Transverse colon (tissue), 4 donors: ENCODE measurements at regions not wholly inside any gene's neighbourhood (a gene's known extent, or its start where the extent isn't known, plus 50 kb on each side); places are given as distances from the start of the nearest gene placed in this dataset.

Source experiments
- DNase-seq: peaks from one replicate; pipeline ENCODE4 v3.0.0-alpha.2; 2019
- H3K27ac ChIP-seq, 4 donors: fragments of 200-600 bp; sonication (generic); 2 replicates each; pipeline ENCODE4 v1.5.1; 2016 to 2018; ENCODE audit warnings: inconsistent platforms in 4 of 4
- H3K27me3 ChIP-seq: fragments of 200-600 bp; sonication (generic); 2 replicates; pipeline ENCODE4 v1.5.1; 2017; ENCODE audit warnings: inconsistent platforms
- H3K36me3 ChIP-seq, 4 donors: fragments of 200-600 bp; sonication (generic); 2 replicates each; pipeline ENCODE4 v1.5.1; 2017 to 2019; ENCODE audit warnings: inconsistent platforms in 4 of 4
- H3K4me1 ChIP-seq, 4 donors: fragments of 200-600 bp; sonication (generic); 2 replicates each; pipeline ENCODE4 v1.5.1; 2017 to 2020; ENCODE audit warnings: inconsistent platforms in 4 of 4
- H3K4me3 ChIP-seq, 4 donors: fragments of 200-600 bp; sonication (generic); 1 replicate in 1 of 4; 2 replicates in 3 of 4; pipeline versions ENCODE4 v1.5.1 to v1.6.1; 2017 to 2019; ENCODE audit warnings: inconsistent platforms in 4 of 4
- H3K9me3 ChIP-seq, 2 donors: fragments of 200-600 bp; sonication (generic); 2 replicates each; pipeline ENCODE4 v1.5.1; 2017 to 2019; ENCODE audit warnings: inconsistent platforms in 2 of 2
- CTCF ChIP-seq, 5 experiments: fragments of 200-600 bp in 3 of 5; fragments of 450-650 bp in 2 of 5; sonication (generic) in 3 of 5; IDR thresholded peaks; 1 replicate in 2 of 5; 2 replicates in 3 of 5; pipeline ENCODE4 v1.5.1; 2016 to 2017; ENCODE audit warnings: antibody characterized with exemption in 5 of 5, inconsistent platforms in 3 of 5, mild to moderate bottlenecking in 2 of 5, moderate library complexity in 1 of 5
- EP300 ChIP-seq: sonication (generic); formaldehyde crosslinking; IDR thresholded peaks from one replicate; pipeline ENCODE4 v1.6.1; 2017; ENCODE audit warnings: antibody characterized with exemption, low read depth
- POLR2A ChIP-seq: fragments of 450-650 bp; IDR thresholded peaks from one replicate; pipeline ENCODE4 v1.6.1; 2016; ENCODE audit warnings: antibody characterized with exemption, mild to moderate bottlenecking, moderate library complexity
- POLR2AphosphoS5 ChIP-seq, 3 donors: sonication (generic); formaldehyde crosslinking; IDR thresholded peaks; one replicate each; pipeline ENCODE4 v1.6.1; 2016; ENCODE audit warnings: antibody characterized with exemption in 3 of 3
- WGBS, 2 donors: methylation state at CpG; one replicate each; pipeline ENCODE4 v1.1.5; 2018; ENCODE audit warnings: low coverage in 1 of 2; 5-methylcytosine and 5-hydroxymethylcytosine counted together
- in situ Hi-C, 4 donors: fragments of 200-750 bp; cut with MboI; loops; one replicate each; pipeline versions ENCODE4 v1.15.0 to v1.15.1; 2017; ENCODE audit warnings: low sequenced_read_pairs in 3 of 4, low pct_ligation_motif_present in 1 of 4, low pct_unique_long_range_greater_than_20kb in 1 of 4
- intact Hi-C: fragments of 100-400 bp; cut with DNase I; formaldehyde crosslinking; loops from one replicate; pipeline ENCODE4 v1.15.1; 2023; ENCODE audit warnings: low total_unique reads

GRCh38 chr7:33819658-33820057, 85.7 kb upstream of the BMPER start:
- TF ChIP-seq CTCF (IDR thresholded peaks at IDR 0.05) (no peak), POLR2AphosphoS5 (IDR thresholded peaks at IDR 0.05) (no peak)
- intact Hi-C loops (loop anchor here (10.0 kb wide), 1 partner anchor 325 kb away; no protein-coding TSS in a partner anchor), in situ Hi-C loops (no loop called here)
- no peak overlapping the region for H3K4me3 ChIP-seq
- no peaks in the 10 kb centered on the region for H3K27me3 ChIP-seq
- DNase-seq, result no peak
- no peaks in the 10 kb centered on the region for H3K36me3 ChIP-seq
- no peaks in the 10 kb centered on the region for H3K9me3 ChIP-seq
- no peak overlapping the region for H3K27ac ChIP-seq
- no peaks in the 10 kb centered on the region for H3K4me1 ChIP-seq

- Histone ChIP-seq H3K4me1 (no peaks in the 10 kb centered on the region), H3K36me3 (no peaks in the 10 kb centered on the region), H3K9me3 (no peaks in the 10 kb centered on the region), H3K27me3 (no peaks in the 10 kb centered on the region), H3K4me3 (no peak overlapping the region), H3K27ac (no peak overlapping the region)
- TF ChIP-seq EP300, result no peak
- no peak for TF ChIP-seq POLR2A
- TF ChIP-seq POLR2AphosphoS5 (IDR thresholded peaks at IDR 0.05), result no peak
- no peak for TF ChIP-seq CTCF (IDR thresholded peaks at IDR 0.05)
- DNase-seq, result no peak
- intact Hi-C loops (loop anchor here (10.0 kb wide), 1 partner anchor 325 kb away; no protein-coding TSS in a partner anchor), in situ Hi-C loops (no loop called here)
- 53 to 72% methylated on average over 1 to 2 of the region's 2 CpGs for WGBS, 2 donors
Observed at GRCh38 chr7:33820206-33820605, 85.1 kb upstream of the BMPER start.

- H3K36me3 ChIP-seq, result no peaks in the 10 kb centered on the region
- no peak for DNase-seq
- TF ChIP-seq POLR2A (no peak), EP300 (no peak), CTCF (IDR thresholded peaks at IDR 0.05) (no peak), POLR2AphosphoS5 (IDR thresholded peaks at IDR 0.05) (no peak)
- no peaks in the 10 kb centered on the region for H3K27me3 ChIP-seq
- 91 to 93% methylated on average over 1 to 2 of the region's 2 CpGs for WGBS, 2 donors
- H3K9me3 ChIP-seq, result no peaks in the 10 kb centered on the region
- intact Hi-C loops (loop anchor here (10.0 kb wide), 1 partner anchor 327 kb away; no protein-coding TSS in a partner anchor), in situ Hi-C loops (no loop called here)
- H3K4me3 ChIP-seq, result no peak overlapping the region
- no peak overlapping the region for H3K27ac ChIP-seq
- no peaks in the 10 kb centered on the region for H3K4me1 ChIP-seq
Observed at GRCh38 chr7:33821970-33822369, 83.4 kb upstream of the BMPER start.

- TF ChIP-seq POLR2AphosphoS5 (IDR thresholded peaks at IDR 0.05) (no peak), EP300 (no peak), POLR2A (no peak), CTCF (IDR thresholded peaks at IDR 0.05) (no peak)
- Histone ChIP-seq H3K9me3 (no peaks in the 10 kb centered on the region), H3K27me3 (no peaks in the 10 kb centered on the region), H3K27ac (no peak overlapping the region), H3K4me3 (no peak overlapping the region), H3K36me3 (no peaks in the 10 kb centered on the region), H3K4me1 (no peaks in the 10 kb centered on the region)
- intact Hi-C loops (loop anchor here (10.0 kb wide), 1 partner anchor 329 kb away; no protein-coding TSS in a partner anchor), in situ Hi-C loops (no loop called here)
- no peak for DNase-seq
- 89% methylated on average over 5 of the region's 5 CpGs; no CpG with 5 or more reads in 1 of the 2 donors for WGBS, 2 donors
Observed at GRCh38 chr7:33823913-33824312, 81.4 kb upstream of the BMPER start.
